GM19238 (cell line): ENCODE measurements at regions not wholly inside any gene's neighbourhood (a gene's known extent, or its start where the extent isn't known, plus 50 kb on each side); places are given as distances from the start of the nearest gene placed in this dataset.
"Not testable (repeated sequence)": the region's sequence is repeated elsewhere in the genome, so short reads cannot be mapped to it uniquely, and the experiment has no call there.

ENCODE experiments used
- DNase-seq: peaks from one replicate; pipeline ENCODE4 v3.0.0; 2011; ENCODE audit warnings: low spot score; ENCODE audit not compliant: insufficient read length

DNA sequence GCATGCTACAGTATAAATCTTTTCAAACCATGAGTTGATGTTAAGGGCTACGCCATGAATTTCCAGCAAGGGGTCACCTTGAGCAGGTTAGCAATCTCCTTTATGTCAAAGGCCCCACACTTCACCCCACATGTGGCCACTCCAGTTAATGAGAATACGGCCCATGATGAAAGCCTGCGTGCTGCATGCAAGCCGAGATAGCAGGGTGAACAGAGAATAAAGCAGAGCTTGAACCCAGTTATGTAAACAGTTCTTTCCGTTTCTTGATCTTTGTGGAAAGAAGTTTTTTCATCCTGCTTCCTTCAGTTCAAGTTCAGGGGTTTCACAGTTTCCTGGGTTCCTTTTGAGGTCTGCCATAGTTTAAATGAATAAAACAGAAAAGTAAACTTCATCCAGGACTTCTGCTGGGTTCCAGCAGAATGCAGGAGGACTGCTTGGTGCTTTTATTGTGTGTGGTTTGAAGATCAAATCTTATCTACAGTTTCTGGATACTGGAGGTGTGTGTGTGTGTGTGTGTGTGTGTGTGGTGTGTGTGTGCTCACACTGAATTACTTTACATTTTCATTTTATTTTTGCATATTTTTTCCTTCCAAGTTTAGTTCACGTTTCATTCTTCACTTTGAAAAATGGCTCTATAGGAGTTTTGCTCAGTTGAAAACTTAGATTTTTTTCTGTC lies 87.1 kb downstream of the HMHB1 start:
- no peak for DNase-seq

DNA sequence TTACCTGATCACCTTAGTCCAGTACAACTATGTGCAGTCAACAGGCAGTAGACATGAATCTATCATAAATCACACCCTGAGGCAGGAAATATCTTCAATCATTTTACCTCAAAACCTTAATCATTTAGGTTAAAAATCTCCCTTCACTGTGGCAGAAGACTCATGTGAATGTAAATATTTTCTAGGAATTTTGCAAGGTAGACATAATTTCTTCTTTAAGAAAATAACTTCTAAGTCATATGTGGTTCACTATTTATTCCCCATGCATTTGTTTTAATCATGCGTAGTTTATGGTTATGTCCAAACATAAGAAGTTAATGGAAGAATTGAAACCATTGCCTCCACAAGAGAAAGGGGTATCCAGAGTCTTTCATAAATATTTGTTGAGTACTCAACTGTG lies 97.0 kb downstream of the HMHB1 start:
- DNase-seq: no peak

DNA sequence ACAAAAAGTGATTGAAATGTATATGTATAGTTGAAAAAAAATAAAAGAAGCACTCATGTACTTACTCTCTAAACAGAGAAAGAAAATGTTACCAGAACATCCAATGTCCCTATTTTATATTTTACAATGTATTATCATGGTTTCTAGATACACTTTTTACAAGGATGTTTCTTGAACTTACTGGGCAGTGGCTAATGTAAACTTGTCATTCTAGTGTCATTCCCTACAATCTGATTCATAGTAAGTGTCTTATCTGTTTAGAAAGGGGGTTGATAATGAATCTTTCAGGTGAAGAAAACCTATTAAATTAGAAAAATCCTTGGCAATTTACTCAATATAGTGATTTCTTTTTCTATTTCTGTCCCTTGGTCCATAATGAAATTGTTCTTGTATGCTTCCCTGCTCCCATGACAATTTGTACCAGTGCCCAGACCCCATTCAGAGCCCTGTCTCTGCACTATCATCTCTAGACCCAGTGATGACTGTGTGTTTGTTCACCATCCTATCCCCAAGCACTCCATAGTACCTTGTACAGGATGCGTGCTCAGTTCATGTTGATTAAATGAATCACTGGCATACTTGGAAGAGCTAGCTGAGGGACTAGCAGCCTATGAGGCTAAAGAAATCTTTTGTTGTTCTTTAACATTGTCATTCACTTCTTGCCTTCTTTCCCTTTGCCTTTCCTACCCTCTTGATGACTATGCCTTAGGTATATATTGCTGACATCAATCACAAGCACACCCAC lies 101.2 kb downstream of the HMHB1 start:
- DNase-seq: no peak

DNA sequence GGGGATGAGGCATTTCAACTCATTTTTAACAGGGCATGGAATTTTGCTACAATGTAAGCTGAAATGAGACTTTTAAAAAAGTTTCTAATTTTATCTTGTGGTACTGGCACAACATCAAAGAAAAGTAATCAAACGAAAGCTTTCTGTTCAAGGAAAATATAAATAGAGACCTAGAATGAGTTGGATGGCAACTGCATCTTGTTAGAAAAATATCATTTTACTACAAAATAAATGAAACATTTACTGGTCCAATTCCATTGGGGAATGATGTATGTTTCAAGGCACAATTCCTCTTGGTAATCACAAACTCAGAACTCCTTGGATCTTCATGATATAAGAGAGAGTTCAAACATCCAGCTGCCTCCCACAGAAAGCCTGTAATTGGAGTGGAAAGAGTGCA lies 102.8 kb downstream of the HMHB1 start:
- no peak for DNase-seq

DNA sequence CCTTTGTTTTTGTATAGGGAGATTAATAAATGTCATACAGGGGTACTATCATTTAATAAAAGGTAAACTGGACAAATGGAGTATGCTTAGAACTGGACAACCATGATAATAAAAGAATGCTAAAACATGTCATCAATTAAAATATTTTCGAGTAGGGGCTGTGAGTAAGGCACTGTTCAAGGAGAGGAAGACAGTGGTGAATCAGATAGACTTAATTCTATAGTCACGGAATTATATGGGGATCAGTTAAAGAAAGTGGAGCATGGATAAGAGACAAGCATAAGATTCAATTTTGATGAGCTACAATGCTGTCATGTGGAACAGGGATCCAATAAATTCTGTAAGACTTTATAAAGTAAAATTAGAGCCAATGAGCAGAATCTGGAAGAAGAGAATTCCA lies 104.5 kb downstream of the HMHB1 start:
- DNase-seq: no peak

DNA sequence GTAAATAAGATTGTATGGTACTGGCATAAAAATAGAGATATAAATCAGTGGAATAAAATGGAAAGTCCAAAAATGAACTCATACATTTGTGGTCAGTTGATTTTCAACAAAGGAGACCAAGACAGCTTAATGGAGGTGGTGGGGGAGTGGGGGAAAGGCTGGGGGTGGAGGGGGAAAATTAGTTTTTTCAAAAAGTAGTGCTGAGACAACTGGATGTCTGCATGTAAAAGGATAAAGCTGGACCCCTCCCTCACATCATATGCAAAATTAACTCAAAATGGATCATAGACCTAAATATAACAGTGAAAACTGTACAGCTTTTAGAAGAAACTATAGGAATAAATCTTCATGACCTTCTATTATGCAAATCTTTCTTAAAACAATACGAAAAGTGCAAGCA lies 107.0 kb downstream of the HMHB1 start:
- DNase-seq: no peak

DNA sequence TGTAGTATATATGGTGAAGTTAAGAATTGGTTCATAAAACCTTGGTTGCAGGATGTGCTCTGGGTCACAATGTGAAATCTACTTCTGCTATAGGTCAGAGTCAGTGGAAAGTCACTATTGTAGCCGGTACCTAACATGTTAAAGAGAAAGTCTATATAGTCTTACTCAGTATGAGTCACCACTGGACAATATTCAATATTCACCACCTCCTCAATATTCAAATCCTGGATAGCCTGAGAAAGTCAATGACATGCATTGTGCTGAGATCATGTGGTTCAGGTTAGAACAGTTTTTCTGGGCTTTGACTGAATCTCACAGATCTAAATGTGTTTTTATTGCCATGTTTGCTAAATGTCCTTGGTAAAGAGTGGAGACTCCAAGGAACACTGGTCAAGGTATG lies 108.8 kb downstream of the HMHB1 start:
- DNase-seq: no peak

DNA sequence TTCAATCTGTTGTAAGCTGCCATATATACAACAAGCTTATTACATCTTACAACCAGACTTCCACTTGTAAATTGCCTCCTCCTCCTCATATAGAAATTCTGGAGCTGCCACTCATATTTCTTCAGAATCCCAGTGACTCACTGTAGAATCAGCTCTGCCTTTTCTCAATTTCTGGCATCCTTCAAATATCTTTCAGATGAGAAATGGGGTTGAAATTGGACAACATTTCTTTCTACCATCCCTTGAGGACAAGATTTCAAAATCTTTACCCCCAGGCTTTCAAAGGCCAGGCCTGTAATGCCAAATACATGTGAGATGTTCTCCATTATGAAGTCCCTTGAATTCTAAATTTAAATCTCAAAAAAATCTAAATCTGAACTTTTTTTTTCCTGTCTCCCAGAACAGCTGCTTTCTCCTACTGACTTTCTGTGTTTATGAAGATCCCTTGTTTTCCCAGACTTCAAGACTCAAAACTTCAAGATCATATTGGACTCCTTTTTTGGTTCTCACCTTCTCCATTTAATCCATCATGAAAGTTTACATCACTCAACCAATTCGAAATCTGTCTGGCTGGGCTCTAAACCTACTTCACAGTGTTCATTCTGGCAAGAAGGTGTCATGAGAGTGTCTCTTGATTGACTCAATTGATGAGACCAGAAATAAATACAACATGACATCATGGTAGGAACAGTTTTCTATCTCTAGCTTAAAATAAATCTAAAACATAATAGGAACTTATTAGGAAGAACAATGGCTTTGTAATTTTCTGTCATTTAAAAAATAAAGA lies 109.8 kb downstream of the HMHB1 start:
- DNase-seq: no peak

DNA sequence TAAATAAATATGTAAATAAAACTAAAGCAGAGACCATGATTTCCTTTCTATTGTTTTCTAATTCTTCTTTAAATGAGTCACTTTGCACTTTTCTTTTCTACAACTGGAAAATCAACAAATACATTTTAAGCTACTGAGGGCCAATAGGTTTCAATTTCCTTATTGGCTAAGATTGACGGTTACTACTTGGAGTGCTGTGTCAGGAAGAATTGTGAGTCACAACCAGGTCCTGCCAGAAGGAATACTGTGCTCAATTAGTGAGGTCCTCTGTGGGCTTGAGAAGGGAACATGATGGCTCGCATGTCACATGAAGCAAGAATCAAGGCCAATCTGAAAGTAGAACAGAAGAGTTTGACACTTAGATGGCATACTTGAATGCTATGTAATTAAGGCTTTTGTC lies 110.8 kb downstream of the HMHB1 start:
- DNase-seq: no peak

DNA sequence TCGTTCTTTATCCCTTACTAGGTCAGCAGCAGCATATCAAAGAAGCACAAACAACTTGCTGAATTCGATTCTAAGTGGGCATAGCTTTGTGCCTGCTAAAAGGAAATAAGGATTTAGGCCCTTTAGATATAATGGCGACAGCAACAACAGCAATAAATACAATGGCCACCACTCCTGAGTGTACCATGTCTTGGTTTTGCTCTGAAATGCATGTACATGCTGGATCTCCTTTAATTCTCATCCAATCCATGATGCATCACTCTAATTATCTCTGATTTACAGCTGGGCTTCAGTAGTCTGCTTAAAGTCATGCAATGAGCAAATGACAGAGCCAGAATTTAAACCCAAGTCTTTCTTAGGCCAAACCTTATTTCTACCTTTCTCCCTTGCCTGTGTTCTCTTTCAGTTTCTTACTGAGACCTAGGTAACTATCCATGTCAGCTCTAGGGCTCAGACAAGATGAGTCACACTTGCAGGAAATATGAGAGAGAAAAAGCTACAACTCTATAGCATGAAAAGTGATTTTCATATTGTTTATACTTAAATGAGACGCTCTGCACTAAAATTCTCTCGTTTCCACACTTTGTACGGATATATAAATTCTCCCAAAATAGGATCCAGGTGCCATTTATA lies 111.8 kb downstream of the HMHB1 start:
- DNase-seq: no peak

DNA sequence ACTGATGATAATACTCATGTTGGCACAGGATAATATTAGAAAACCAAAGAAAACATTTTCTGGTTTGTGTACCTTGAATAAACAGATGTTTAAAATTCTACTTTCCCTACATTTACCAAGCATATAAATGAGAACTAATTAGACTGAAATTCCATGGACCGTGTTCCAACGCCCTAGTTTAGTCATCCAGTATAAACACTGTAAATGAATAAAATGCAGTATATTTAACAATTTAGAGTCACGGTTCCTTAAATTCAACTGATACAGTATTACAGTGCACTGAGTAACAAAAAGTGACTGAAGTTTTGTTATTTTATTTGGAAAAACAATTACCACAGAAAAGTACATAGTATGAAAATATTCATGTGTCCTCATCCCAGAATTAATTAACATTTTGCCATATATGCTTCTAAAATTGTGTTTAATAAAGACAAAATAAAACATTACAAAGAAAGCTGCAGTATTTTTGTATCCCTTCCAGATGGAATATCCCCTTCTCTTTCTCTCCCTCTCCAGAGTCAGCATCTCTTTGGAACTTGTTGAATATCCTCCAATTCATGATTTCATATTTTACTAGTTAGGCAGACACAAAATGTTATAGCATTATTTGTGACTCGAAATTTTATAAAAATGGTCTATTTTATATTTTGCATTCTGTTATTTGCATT lies 112.5 kb downstream of the HMHB1 start:
- DNase-seq: no peak

DNA sequence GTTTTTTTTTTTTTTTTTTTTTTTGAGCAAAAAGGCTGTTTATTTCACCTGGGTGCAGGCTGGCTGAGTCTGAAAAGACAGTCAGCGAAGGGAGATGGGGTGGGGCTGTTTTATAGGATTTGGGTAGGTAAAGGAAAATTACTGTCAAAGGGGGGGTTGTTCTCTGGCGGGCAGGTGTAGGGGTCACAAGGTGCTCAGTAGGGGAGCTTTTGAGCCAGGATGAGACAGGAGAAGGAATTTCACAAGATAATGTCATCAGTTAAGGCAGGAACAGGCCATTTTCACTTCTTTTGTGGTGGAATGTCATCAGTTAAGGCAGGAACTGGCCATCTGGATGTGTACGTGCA lies 113.0 kb downstream of the HMHB1 start:
- not testable (repeated sequence) for DNase-seq

DNA sequence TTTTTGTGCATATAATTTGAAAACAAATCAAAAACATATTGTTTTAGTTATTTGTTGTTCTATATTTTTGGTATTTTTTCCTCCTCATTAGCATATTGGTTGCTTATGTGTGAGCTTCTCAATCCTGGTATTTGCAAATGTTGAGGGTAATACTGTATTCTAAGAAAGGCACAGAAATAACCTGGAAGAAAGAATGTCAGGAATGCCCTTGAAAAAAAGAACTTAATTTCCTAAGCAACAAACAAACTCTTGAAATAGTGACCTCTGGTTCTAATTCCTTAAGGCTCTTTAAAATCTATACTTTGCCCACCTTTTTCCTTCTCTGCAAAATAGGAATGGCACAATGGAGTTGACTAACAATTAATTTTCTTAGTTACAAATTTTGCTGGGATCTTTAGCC lies 117.5 kb downstream of the HMHB1 start:
- no peak for DNase-seq

DNA sequence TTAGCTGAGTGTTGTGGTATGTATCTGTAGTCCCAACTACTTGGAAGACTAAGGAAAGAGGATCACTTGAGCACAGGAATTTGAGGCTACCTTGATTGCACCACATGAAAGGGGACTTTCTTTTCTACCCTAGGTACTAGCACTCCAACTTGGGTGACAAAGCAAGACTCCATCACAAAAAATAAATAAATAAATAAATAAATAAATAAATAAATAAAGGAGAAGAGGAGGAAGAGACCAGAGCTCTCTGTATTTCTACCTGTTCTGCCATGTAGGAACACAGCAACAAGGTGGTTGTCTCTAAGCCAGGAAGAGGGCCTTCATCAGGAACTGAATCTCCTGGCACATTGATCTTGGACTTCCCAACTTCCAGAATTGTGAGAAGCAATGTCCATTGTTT lies 118.6 kb downstream of the HMHB1 start:
- no peak for DNase-seq

DNA sequence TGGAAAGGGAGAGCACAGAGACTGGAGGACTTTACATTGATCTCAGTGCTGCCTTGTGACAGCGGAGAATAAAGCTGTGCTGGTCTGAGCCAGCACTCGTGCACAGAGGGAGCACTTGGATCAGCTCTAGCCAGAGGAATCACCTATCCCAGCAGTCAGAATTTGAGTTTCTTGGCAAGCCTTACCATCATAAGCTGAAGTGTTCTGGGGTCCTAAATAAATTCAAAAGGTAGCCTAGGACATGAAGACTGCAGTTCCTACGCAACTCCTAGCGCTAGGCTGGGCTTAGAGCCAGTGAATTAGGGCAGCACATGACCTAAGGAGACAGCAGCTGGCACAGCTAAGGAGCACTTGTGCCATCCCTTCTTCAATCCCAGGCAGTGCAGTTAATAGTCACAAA lies 119.5 kb downstream of the HMHB1 start:
- DNase-seq: no peak

DNA sequence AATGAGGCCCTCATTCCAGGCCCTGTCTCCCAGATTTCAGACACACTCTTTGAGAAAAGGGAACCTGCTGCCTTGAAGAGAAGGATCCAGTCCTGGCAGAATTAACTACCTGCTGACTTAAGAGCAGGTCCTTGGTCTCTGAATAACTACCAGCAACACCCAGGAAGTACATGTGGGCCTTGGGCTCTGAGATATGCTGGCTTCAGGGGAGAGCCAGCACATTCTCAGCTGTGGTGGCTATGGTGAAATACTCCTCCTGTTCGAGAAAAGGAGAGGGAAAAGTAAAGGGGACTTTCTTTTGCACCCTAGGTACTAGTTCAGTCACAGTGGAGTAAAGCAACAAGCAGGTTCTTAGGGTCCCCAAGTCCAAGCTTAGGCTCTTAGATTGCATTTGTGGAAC lies 120.0 kb downstream of the HMHB1 start:
- DNase-seq: no peak

DNA sequence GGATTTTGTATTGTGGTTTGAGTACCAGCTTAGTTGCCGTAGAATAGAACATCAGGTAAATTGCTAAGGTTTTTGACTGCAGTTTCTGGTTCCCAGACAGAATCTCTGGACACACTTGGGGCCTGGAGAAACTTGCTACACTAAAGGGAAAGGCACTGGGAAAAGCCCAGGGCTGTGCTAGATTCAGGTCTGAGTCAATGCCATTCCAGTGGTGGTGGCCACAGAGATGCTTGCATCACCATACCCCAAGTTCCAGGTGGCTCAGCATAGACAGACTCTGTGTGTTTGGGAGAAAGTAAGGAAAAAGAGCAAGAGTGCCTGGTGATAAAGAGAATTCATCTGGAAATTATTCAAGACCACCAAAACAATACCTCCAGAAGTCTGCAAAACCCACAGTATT lies 120.6 kb downstream of the HMHB1 start:
- DNase-seq: no peak

DNA sequence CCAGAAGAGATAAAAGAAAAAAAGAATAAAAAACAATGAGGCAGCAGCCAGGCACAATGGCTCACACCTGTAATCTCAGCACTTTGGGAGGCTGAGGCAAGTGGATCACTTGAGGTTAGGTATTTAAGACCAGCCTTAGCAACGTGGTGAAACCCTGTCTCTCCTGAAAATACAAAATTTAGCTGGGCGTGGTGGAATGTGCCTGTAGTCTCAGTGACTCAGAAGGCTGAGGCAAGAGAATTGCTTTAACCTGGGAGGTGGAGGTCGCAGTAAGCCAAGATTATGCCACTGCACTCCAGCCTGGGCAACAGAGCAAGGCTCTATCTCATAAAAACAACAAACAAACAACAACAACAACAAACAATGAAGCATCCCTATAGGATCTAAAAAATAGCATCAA lies 121.5 kb downstream of the HMHB1 start:
- DNase-seq: no peak

DNA sequence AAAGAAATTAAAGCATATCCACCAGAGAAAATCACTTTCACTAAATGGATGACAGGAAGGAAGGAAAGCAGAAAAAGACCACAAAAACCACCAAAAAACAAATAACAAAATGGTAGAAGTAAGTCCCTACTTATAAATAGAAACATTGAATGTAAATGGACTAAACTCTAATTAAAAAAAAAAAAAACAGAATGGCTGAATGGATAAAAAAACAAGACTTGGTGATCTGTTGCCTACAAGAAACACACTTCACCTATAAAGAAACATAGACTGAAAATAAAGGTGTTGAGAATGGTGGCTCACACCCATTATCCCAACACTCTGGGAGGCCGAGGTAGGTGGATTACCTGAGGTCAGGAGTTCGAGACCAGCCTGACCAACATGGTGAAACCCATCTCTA lies 122.9 kb downstream of the HMHB1 start:
- no peak for DNase-seq

DNA sequence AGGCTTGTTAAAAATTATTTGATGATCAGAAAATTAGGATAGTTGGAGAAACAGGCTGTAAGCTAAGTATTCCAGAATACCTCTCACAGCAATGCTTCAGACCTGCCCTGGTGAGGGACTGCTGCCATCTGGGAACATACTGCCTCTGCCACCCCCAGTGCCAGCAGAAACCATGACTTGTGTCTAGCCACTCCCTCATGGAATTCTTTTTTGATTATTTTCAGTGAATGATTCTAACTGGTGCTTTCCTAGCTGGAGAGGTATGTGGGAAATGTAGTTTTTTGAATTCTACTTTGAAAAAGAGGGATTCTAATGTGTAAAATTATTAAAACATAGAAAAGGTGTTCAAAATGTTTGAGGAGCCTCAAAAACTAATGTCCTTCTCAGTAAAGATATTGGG lies 126.3 kb downstream of the HMHB1 start:
- DNase-seq: no peak

DNA sequence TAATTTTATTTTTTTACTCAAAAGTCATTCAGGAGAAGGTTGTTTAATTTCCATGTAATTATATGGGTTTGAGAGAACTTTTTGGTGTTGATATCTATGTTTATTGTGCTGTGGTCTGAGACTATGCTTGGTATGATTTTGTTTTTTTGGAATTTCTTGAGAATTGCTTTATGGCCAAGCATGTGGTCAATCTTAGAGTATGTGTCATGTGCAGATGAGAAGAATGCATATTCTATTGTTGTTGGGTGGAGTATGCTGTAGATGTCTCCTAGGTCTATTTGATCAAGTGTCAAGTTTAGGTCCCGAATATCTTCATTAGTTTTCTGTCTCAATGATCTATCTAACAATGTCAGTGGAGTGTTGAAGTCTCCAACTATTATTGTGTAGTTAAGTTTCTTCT lies 134.9 kb downstream of the HMHB1 start:
- no peak for DNase-seq

DNA sequence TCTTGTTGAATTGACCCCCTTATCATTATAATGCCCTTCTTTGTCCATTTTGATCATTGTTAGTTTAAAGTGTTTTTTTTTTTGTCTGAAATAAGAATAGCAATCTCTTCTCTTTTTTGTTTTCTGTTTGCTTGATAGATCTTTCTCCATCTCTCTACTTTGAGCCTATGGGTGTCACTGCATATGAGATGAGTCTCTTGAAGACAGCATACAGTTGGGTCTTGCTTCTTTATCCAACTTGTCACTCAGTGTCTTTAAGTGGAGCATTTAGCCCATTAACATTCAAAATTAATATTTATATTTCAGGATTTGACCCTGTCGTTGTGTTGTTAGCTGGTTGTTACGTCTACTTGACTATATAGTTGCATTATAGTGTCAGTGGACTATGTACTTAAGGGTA lies 135.4 kb downstream of the HMHB1 start:
- DNase-seq: no peak
